ENCODE measurements at regions not wholly inside any gene's neighbourhood (a gene's known extent, or its start where the extent isn't known, plus 50 kb on each side); places are given as distances from the start of the nearest gene placed in this dataset.

DNA sequence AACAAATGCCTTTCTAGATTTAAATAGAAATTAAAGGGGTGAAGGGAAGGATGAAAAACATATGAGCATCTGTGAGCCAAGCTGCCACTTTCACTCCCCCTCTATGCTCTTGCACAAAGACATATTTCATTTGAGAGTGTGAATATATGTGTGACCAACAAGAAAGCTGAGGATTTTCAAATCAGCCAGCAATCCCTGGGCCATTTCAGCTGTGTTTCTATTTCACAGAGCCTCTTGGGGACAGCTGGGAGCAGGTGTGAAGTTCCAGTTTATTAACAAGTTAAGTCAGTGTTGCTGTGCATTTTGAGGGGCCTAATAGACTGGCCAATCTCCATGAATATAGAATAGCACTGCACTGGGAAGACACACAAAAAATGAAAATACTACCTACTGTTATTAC, 248.7 kb upstream of the RGMB start:
- no peak for TF ChIP-seq JUND (IDR thresholded peaks at IDR 0.05; ENCODE audit: low read length)
- TF ChIP-seq BCL11A (IDR thresholded peaks at IDR 0.05; ENCODE audit: low read depth in 2 of 2, low read length in 2 of 2) = no peak
- TF ChIP-seq CTCF (IDR thresholded peaks at IDR 0.05; ENCODE audit: control extremely low read depth in 1 of 3, insufficient read depth in 1 of 3, low read depth in 1 of 3, low read length in 3 of 3) = no peak

Measured in H1 (cell line).